ENCODE measurements at regions not wholly inside any gene's neighbourhood (a gene's known extent, or its start where the extent isn't known, plus 50 kb on each side); places are given as distances from the start of the nearest gene placed in this dataset.

- peaks cover 7% of the 10 kb centered on the region for H3K36me3 Mint-ChIP-seq (ENCODE audit: unreplicated experiment)
- TF ChIP-seq CTCF (IDR thresholded peaks at IDR 0.05; ENCODE audit: partially characterized antibody, unreplicated experiment), result no peak
- H3K9me3 Mint-ChIP-seq (ENCODE audit: unreplicated experiment), result no peaks in the 10 kb centered on the region
- no peak overlapping the region for H3K4me3 Mint-ChIP-seq (ENCODE audit: unreplicated experiment)
- DNase-seq, result no peak
- H3K27ac Mint-ChIP-seq (ENCODE audit: unreplicated experiment), result no peak overlapping the region
- H3K4me1 Mint-ChIP-seq (ENCODE audit: low read depth, unreplicated experiment), result no peaks in the 10 kb centered on the region
- H3K27me3 Mint-ChIP-seq (ENCODE audit: unreplicated experiment), result peaks cover 3% of the 10 kb centered on the region
Measured at GRCh38 chr6:139430899-139431601, 56.6 kb upstream of the CITED2 start.

GRCh38 chr6:139429580-139430145, 55.2 kb upstream of the CITED2 start:
- H3K27ac Mint-ChIP-seq (ENCODE audit: unreplicated experiment), result no peak overlapping the region

GRCh38 chr6:139427199-139427598, 52.8 kb upstream of the CITED2 start:
- DNase-seq, result no peak
- Mint-ChIP-seq H3K36me3 (ENCODE audit: unreplicated experiment) (peaks cover 2% of the 10 kb centered on the region), H3K4me3 (ENCODE audit: unreplicated experiment) (no peak overlapping the region), H3K4me1 (ENCODE audit: low read depth, unreplicated experiment) (no peaks in the 10 kb centered on the region), H3K27me3 (ENCODE audit: unreplicated experiment) (no peaks in the 10 kb centered on the region), H3K27ac (ENCODE audit: unreplicated experiment) (no peak overlapping the region), H3K9me3 (ENCODE audit: unreplicated experiment) (no peaks in the 10 kb centered on the region)
- TF ChIP-seq CTCF (IDR thresholded peaks at IDR 0.05; ENCODE audit: partially characterized antibody, unreplicated experiment), result no peak

More at GRCh38 chr6:139429580-139430145, 55.2 kb upstream of the CITED2 start:
- H3K36me3 Mint-ChIP-seq (ENCODE audit: unreplicated experiment), result peaks cover 7% of the 10 kb centered on the region
- peaks cover 2% of the 10 kb centered on the region for H3K27me3 Mint-ChIP-seq (ENCODE audit: unreplicated experiment)
- H3K4me1 Mint-ChIP-seq (ENCODE audit: low read depth, unreplicated experiment), result no peaks in the 10 kb centered on the region
- no peak overlapping the region for H3K4me3 Mint-ChIP-seq (ENCODE audit: unreplicated experiment)
- no peaks in the 10 kb centered on the region for H3K9me3 Mint-ChIP-seq (ENCODE audit: unreplicated experiment)
- DNase-seq, result no peak
- no peak for TF ChIP-seq CTCF (IDR thresholded peaks at IDR 0.05; ENCODE audit: partially characterized antibody, unreplicated experiment)

- no peak for TF ChIP-seq CTCF (IDR thresholded peaks at IDR 0.05; ENCODE audit: partially characterized antibody, unreplicated experiment)
- H3K4me3 Mint-ChIP-seq (ENCODE audit: unreplicated experiment), result no peak overlapping the region
- no peaks in the 10 kb centered on the region for H3K36me3 Mint-ChIP-seq (ENCODE audit: unreplicated experiment)
- no peaks in the 10 kb centered on the region for H3K9me3 Mint-ChIP-seq (ENCODE audit: unreplicated experiment)
- H3K4me1 Mint-ChIP-seq (ENCODE audit: low read depth, unreplicated experiment), result no peaks in the 10 kb centered on the region
- DNase-seq, result no peak
- no peak overlapping the region for H3K27ac Mint-ChIP-seq (ENCODE audit: unreplicated experiment)
- H3K27me3 Mint-ChIP-seq (ENCODE audit: unreplicated experiment), result no peaks in the 10 kb centered on the region
Measured at GRCh38 chr6:139426795-139427194, 52.3 kb upstream of the CITED2 start.

GRCh38 chr6:139425780-139426179, 51.3 kb upstream of the CITED2 start:
- no peak for DNase-seq
- H3K4me3 Mint-ChIP-seq (ENCODE audit: unreplicated experiment), result no peak overlapping the region
- H3K4me1 Mint-ChIP-seq (ENCODE audit: low read depth, unreplicated experiment), result no peaks in the 10 kb centered on the region
- no peak for TF ChIP-seq CTCF (IDR thresholded peaks at IDR 0.05; ENCODE audit: partially characterized antibody, unreplicated experiment)
- H3K27ac Mint-ChIP-seq (ENCODE audit: unreplicated experiment), result no peak overlapping the region
- H3K27me3 Mint-ChIP-seq (ENCODE audit: unreplicated experiment), result no peaks in the 10 kb centered on the region
- H3K9me3 Mint-ChIP-seq (ENCODE audit: unreplicated experiment), result no peaks in the 10 kb centered on the region
- H3K36me3 Mint-ChIP-seq (ENCODE audit: unreplicated experiment), result no peaks in the 10 kb centered on the region

All from glutamatergic neuron (in vitro differentiated cells).